ENCODE measurements at regions not wholly inside any gene's neighbourhood (a gene's known extent, or its start where the extent isn't known, plus 50 kb on each side); places are given as distances from the start of the nearest gene placed in this dataset.
"Not testable (repeated sequence)": the region's sequence is repeated elsewhere in the genome, so short reads cannot be mapped to it uniquely, and the experiment has no call there.

- DNase-seq (ENCODE audit: low read depth), result no peak
Observed at GRCh38 chr3:34109846-34110245, 311.4 kb downstream of the PDCD6IP start.

- no peak for DNase-seq (ENCODE audit: low read depth)
Observed at GRCh38 chr3:34111361-34111760, 312.9 kb downstream of the PDCD6IP start.

GRCh38 chr3:34112261-34112660, 313.8 kb downstream of the PDCD6IP start:
- DNase-seq (ENCODE audit: low read depth), result not testable (repeated sequence)

GRCh38 chr3:34131091-34131490, 332.7 kb downstream of the PDCD6IP start:
- no peak for DNase-seq (ENCODE audit: low read depth)

- no peak for DNase-seq (ENCODE audit: low read depth)
Observed at GRCh38 chr3:34132069-34132692, 333.8 kb downstream of the PDCD6IP start.

GRCh38 chr3:34139566-34139965, 341.1 kb downstream of the PDCD6IP start:
- no peak for DNase-seq (ENCODE audit: low read depth)

GRCh38 chr3:34140616-34141015, 342.2 kb downstream of the PDCD6IP start:
- DNase-seq (ENCODE audit: low read depth), result no peak

GRCh38 chr3:34141841-34142337, 343.5 kb downstream of the PDCD6IP start:
- no peak for DNase-seq (ENCODE audit: low read depth)

- no peak for DNase-seq (ENCODE audit: low read depth)
Observed at GRCh38 chr3:34145796-34146195, 347.4 kb downstream of the PDCD6IP start.

- DNase-seq (ENCODE audit: low read depth), result no peak
Observed at GRCh38 chr3:34146596-34146995, 348.2 kb downstream of the PDCD6IP start.

GRCh38 chr3:34150992-34151391, 352.6 kb downstream of the PDCD6IP start:
- no peak for DNase-seq (ENCODE audit: low read depth)

GRCh38 chr3:34152656-34153055, 354.2 kb downstream of the PDCD6IP start:
- DNase-seq (ENCODE audit: low read depth), result no peak

GRCh38 chr3:34155108-34155507, 356.7 kb downstream of the PDCD6IP start:
- no peak for DNase-seq (ENCODE audit: low read depth)

- DNase-seq (ENCODE audit: low read depth), result no peak
Observed at GRCh38 chr3:34155666-34156065, 357.2 kb downstream of the PDCD6IP start.

- no peak for DNase-seq (ENCODE audit: low read depth)
Observed at GRCh38 chr3:34157491-34157890, 359.1 kb downstream of the PDCD6IP start.

GRCh38 chr3:34159613-34160420, 361.4 kb downstream of the PDCD6IP start:
- no peak for DNase-seq (ENCODE audit: low read depth)

- DNase-seq (ENCODE audit: low read depth), result not testable (repeated sequence)
Observed at GRCh38 chr3:34169636-34170035, 371.2 kb downstream of the PDCD6IP start.

- DNase-seq (ENCODE audit: low read depth), result peak; percentile 1
Observed at GRCh38 chr3:34174740-34175139, 376.3 kb downstream of the PDCD6IP start.

- no peak for DNase-seq (ENCODE audit: low read depth)
Observed at GRCh38 chr3:34175636-34176176, 377.3 kb downstream of the PDCD6IP start.

- DNase-seq (ENCODE audit: low read depth), result no peak
Observed at GRCh38 chr3:34176723-34177122, 378.3 kb downstream of the PDCD6IP start.

- no peak for DNase-seq (ENCODE audit: low read depth)
Observed at GRCh38 chr3:34178415-34178814, 380.0 kb downstream of the PDCD6IP start.

- DNase-seq (ENCODE audit: low read depth), result no peak
Observed at GRCh38 chr3:34179716-34180115, 381.3 kb downstream of the PDCD6IP start.

GRCh38 chr3:34180532-34180931, 382.1 kb downstream of the PDCD6IP start:
- DNase-seq (ENCODE audit: low read depth), result no peak
